A549 (cell line): ENCODE measurements at regions not wholly inside any gene's neighbourhood (a gene's known extent, or its start where the extent isn't known, plus 50 kb on each side); places are given as distances from the start of the nearest gene placed in this dataset.

Source experiments
- CHD4 ChIP-seq: fragments of 200-600 bp; sonication (generic); IDR thresholded peaks from 2 replicates; pipeline ENCODE4 v1.6.1; 2016; ENCODE audit warnings: antibody characterized with exemption, mild to moderate bottlenecking, borderline replicate concordance
- HOXA7 ChIP-seq: fragments of 250-450 bp; sonication (Bioruptor Pico); IDR thresholded peaks from 2 replicates; pipeline ENCODE4 v1.5.0; 2020; ENCODE audit warnings: mild to moderate bottlenecking, moderate library complexity
- MAX ChIP-seq: IDR thresholded peaks from 2 replicates; pipeline ENCODE4 v1.6.1; 2012
- MYC ChIP-seq: IDR thresholded peaks from 2 replicates; pipeline ENCODE4 v1.6.1; 2012; ENCODE audit warnings: mild to moderate bottlenecking, inconsistent platforms, low read length, improper control_type of control experiment, borderline replicate concordance
- PBX3 ChIP-seq: IDR thresholded peaks from 2 replicates; pipeline ENCODE4 v1.6.1; 2012
- POLR2A ChIP-seq: IDR thresholded peaks from 2 replicates; pipeline ENCODE4 v1.6.1; 2012; ENCODE audit warnings: mild to moderate bottlenecking, low read length
- RAD21 ChIP-seq, 2 experiments: fragments of >200 bp in 1 of 2; sonication (Bioruptor Twin) in 1 of 2; formaldehyde crosslinking in 1 of 2; IDR thresholded peaks in 1 of 2; conservative IDR thresholded peaks in 1 of 2; 2 replicates in 1 of 2; 3 replicates in 1 of 2; pipeline ENCODE4 v1.6.1; 2012 to 2018; ENCODE audit warnings: inconsistent platforms in 1 of 2
- RCOR1 ChIP-seq: fragments of 150-350 bp; IDR thresholded peaks from 2 replicates; pipeline ENCODE4 v1.6.1; 2014; ENCODE audit warnings: antibody characterized with exemption, low read length, low read depth
- RNF2 ChIP-seq: fragments of 200-600 bp; sonication (generic); IDR thresholded peaks from 2 replicates; pipeline ENCODE4 v1.6.1; 2016; ENCODE audit warnings: low read depth, mild to moderate bottlenecking, antibody characterized with exemption, moderate library complexity, borderline replicate concordance
- SMC3 ChIP-seq: fragments of >200 bp; sonication (Bioruptor Twin); formaldehyde crosslinking; IDR thresholded peaks from 3 replicates; pipeline ENCODE4 v1.6.1; 2018; ENCODE audit warnings: inconsistent platforms
- SREBF2 ChIP-seq: fragments of 450-650 bp; IDR thresholded peaks from 2 replicates; pipeline ENCODE4 v1.6.1; 2014; ENCODE audit warnings: mild to moderate bottlenecking, moderate library complexity
- TF ChIP-seq, protein P1 (sequence below): fragments of >200 bp; sonication (Bioruptor Twin); formaldehyde crosslinking; IDR thresholded peaks from 3 replicates; pipeline ENCODE4 v1.5.1; 2016

DNA sequence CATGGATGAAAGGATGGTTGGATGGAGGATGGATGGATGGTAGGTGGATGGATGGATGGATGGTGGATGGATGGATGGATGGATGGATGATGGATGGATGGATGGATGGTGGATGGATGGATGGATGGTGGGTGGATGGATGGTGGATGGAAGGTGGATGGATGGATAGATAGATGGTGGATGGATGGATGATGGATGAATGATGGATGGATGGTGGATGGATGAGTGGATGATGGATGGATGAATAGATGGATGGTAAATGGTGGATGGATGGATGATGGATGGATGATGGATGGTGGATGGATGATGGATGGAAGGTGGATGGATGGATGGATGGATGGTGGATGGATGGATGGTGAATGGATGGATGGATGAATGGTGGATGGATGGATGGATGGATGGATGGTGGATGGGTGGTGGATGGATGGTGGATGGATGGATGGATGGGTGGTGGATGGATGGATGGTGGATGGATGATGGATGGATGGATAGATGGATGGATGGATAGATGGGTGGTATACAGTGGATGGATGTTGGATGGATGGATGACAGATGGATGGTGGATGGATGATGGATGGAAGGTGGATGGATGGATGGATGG is 350.8 kb downstream of the BRD1 start:
- no peak for TF ChIP-seq RAD21 (conservative IDR thresholded peaks at IDR 0.05 in 1 of 2, IDR thresholded peaks at IDR 0.05 in 1 of 2)
- TF ChIP-seq, protein P1, sequence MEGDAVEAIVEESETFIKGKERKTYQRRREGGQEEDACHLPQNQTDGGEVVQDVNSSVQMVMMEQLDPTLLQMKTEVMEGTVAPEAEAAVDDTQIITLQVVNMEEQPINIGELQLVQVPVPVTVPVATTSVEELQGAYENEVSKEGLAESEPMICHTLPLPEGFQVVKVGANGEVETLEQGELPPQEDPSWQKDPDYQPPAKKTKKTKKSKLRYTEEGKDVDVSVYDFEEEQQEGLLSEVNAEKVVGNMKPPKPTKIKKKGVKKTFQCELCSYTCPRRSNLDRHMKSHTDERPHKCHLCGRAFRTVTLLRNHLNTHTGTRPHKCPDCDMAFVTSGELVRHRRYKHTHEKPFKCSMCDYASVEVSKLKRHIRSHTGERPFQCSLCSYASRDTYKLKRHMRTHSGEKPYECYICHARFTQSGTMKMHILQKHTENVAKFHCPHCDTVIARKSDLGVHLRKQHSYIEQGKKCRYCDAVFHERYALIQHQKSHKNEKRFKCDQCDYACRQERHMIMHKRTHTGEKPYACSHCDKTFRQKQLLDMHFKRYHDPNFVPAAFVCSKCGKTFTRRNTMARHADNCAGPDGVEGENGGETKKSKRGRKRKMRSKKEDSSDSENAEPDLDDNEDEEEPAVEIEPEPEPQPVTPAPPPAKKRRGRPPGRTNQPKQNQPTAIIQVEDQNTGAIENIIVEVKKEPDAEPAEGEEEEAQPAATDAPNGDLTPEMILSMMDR, result no peak
- no peak for TF ChIP-seq CHD4
- TF ChIP-seq RCOR1, result no peak
- no peak for TF ChIP-seq SREBF2
- no peak for TF ChIP-seq MYC
- no peak for TF ChIP-seq POLR2A
- TF ChIP-seq RNF2, result no peak
- no peak for TF ChIP-seq MAX
- no peak for TF ChIP-seq SMC3
- TF ChIP-seq HOXA7 (CRISPR knock-in tag), result no peak
- no peak for TF ChIP-seq PBX3
